LHCN-M2 (cell line): ENCODE measurements at regions not wholly inside any gene's neighbourhood (a gene's known extent, or its start where the extent isn't known, plus 50 kb on each side); places are given as distances from the start of the nearest gene placed in this dataset.

Experiments used
- DNase-seq: peaks from one replicate; pipeline ENCODE4 v3.0.0-alpha.2; 2012; ENCODE audit warnings: low read depth

- DNase-seq, result no peak
Measured at GRCh38 chr4:11268149-11268548, 160.5 kb downstream of the HS3ST1 start.

DNA sequence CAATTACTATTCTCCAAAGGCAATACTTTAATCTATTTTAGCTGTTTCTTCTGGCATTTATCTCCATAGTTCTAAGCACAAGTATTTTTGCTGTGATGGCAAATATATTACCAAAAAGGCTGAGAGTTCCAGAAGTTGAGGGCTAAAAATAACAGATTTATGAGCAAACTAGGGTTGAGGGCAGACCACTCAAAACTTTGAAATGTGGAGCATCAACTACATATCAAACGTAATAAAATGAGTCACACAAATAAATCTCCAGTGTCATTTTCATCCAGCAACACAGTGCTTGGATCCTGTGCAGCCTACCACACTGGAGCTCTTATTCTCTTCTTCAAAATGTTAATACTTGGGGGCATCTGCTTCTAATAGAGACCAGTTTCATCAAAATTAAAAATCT lies 163.9 kb downstream of the HS3ST1 start:
- DNase-seq, result no peak

DNA sequence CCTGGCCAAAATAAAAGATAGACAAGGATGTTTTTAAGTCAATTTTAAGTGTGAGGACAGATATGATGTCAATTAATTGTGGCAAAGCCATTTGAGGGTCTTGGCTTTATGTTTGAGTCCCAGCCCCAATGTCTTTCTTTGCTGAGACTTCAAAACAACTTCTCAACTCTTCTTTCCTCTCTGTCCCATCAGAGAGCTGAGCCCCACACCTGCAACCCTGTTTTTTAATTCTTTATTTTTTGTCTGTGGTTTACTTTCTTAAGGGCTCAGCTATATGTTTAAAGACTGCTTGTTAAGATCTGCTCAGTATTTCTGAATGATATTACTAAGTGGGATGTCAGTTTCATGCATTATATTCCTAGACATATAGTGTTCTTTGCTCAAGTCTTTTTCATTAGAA lies 164.3 kb downstream of the HS3ST1 start:
- DNase-seq, result no peak

GRCh38 chr4:11263208-11263607 lies 165.5 kb downstream of the HS3ST1 start:
- no peak for DNase-seq

- no peak for DNase-seq
Measured at GRCh38 chr4:11261066-11261850, 167.4 kb downstream of the HS3ST1 start.

- no peak for DNase-seq
Measured at GRCh38 chr4:11259837-11260236, 168.9 kb downstream of the HS3ST1 start.

- no peak for DNase-seq
Measured at GRCh38 chr4:11252149-11252548, 176.5 kb downstream of the HS3ST1 start.

GRCh38 chr4:11250510-11250909 lies 178.2 kb downstream of the HS3ST1 start:
- DNase-seq, result no peak

- no peak for DNase-seq
Measured at GRCh38 chr4:11232015-11232414, 196.7 kb downstream of the HS3ST1 start.

DNA sequence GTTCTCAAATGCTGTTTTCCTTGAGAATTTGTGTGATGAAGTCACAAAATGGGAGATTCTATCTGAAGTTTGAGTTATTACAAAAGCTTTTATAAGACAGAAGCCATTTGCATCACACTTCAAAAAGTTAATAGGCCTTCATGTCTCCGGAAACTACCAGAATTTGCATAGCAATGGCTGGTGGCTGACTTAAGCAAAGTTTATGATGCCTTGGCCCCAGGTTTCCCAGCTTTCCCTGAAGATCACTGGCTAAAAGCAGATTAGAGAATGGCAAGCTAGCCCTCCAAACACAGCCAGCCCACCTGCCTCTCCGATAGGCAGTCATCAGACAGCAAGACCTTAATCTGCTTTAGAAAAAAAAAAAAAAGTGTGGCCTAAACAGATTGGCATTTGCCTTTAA lies 197.8 kb downstream of the HS3ST1 start:
- DNase-seq, result no peak

DNA sequence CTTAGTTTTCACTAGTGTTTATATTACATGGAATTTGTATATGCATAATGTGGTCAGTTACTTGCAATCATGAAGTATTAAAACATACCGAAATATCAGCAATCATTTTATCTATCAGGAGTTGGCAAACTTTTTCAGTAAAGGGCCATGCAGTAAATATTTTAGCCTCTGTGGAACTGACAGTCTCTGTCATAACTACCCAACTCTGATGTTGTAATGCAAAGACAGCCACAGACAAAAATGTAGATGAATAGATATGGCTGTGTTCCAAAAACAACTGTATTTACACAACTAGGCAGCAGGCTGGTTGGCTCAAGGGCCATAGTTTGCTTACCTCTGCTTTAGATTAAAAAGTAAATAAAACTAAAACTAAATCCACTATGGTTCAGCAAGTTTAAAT lies 200.2 kb downstream of the HS3ST1 start:
- DNase-seq, result peak; percentile 2

DNA sequence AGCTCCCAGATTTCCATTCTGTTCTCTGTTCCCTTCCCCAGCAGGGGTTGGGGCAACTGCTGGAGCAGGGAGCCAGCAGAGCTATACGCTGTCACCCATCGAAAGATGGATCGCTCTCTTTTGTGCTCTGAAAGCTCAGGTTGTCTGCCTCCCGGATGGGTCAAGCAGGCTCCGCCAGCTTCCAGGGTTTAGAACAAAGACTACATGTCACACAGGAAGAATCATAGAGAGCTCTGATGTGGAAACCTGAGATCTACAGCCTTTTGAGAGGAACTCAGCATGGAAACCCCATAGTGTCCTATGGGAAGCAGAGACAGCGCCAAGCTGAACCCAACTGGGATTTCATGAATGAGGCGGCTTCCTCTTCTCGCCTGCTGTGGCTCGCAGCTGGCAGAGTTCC lies 205.4 kb downstream of the HS3ST1 start:
- DNase-seq, result no peak

- DNase-seq, result no peak
Measured at GRCh38 chr4:11218692-11219091, 210.0 kb downstream of the HS3ST1 start.

- no peak for DNase-seq
Measured at GRCh38 chr4:11216520-11216919, 212.2 kb downstream of the HS3ST1 start.

GRCh38 chr4:11214281-11214680 lies 214.4 kb downstream of the HS3ST1 start:
- no peak for DNase-seq

GRCh38 chr4:11209826-11210225 lies 218.9 kb downstream of the HS3ST1 start:
- DNase-seq, result no peak

GRCh38 chr4:11201256-11201655 lies 227.4 kb downstream of the HS3ST1 start:
- DNase-seq, result no peak

- no peak for DNase-seq
Measured at GRCh38 chr4:11198516-11199305, 230.0 kb downstream of the HS3ST1 start.

- no peak for DNase-seq
Measured at GRCh38 chr4:11197631-11198341, 230.9 kb downstream of the HS3ST1 start.

GRCh38 chr4:11196927-11197522 lies 231.7 kb downstream of the HS3ST1 start:
- DNase-seq, result no peak

DNA sequence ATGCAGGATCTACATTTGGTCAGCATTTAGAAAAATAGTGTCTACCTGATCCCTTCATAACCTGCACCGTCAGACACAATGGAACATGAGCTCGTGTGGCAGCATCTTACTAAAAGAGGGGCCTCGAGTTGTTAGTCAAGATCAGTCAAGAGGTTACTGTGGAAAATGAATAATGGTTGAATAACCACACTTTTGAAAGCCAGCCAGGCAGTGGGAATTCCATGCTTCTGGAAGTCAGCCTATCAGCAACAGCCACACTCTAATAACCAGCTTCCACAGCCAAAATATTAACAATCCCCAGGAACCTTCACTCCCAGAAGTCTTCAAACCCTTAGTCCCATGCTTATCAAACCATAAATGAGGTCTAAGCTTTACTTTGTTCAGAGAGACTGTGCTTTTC lies 234.3 kb downstream of the HS3ST1 start:
- DNase-seq, result no peak

- no peak for DNase-seq
Measured at GRCh38 chr4:11189756-11190155, 238.9 kb downstream of the HS3ST1 start.
